ENCODE measurements at regions not wholly inside any gene's neighbourhood (a gene's known extent, or its start where the extent isn't known, plus 50 kb on each side); places are given as distances from the start of the nearest gene placed in this dataset.

GRCh38 chr16:73483934-73484711 is 436.2 kb upstream of the ZFHX3 start:
- Histone ChIP-seq H3K9ac (ENCODE audit: extremely low read depth, low read length, poor library complexity, severe bottlenecking) (no peak overlapping the region), H3K36me3 (ENCODE audit: control insufficient read depth, insufficient read depth, low read length) (no peaks in the 10 kb centered on the region), H3K9me3 (ENCODE audit: control insufficient read depth, low read length) (no peaks in the 10 kb centered on the region), H3K4me3 (ENCODE audit: low read length) (no peak overlapping the region), H3K27me3 (ENCODE audit: control insufficient read depth, insufficient read depth, low read length, poor library complexity, severe bottlenecking) (peaks cover 3% of the 10 kb centered on the region), H3K27ac (ENCODE audit: low read depth, low read length) (peak overlapping the region; percentile 2), H3K4me1 (ENCODE audit: control insufficient read depth, insufficient read depth, low read length) (no peaks in the 10 kb centered on the region)
- no peaks in the 10 kb centered on the region for H3K9me3 Mint-ChIP-seq
- no peak for DNase-seq
- peaks cover 10% of the 10 kb centered on the region for H3K4me1 Mint-ChIP-seq
- peak; percentile 15 for TF ChIP-seq CTCF (conservative IDR thresholded peaks at IDR 0.05)
- no peak overlapping the region for H3K27ac Mint-ChIP-seq
- peaks cover 46% of the 10 kb centered on the region for H3K27me3 Mint-ChIP-seq (ENCODE audit: insufficient read depth)
- H3K4me3 Mint-ChIP-seq: peak overlapping the region; percentile 40
- WGBS, 2 experiments (ENCODE audit: insufficient coverage in 1 of 2, insufficient read length in 1 of 2): 87% methylated on average over 16 to 17 of the region's 17 CpGs
- no peaks in the 10 kb centered on the region for H3K36me3 Mint-ChIP-seq (ENCODE audit: low read depth)

GRCh38 chr16:73483076-73483791 is 435.3 kb upstream of the ZFHX3 start:
- H3K27ac Mint-ChIP-seq: no peak overlapping the region
- no peak overlapping the region for H3K4me3 ChIP-seq (ENCODE audit: low read length)
- H3K9me3 Mint-ChIP-seq: no peaks in the 10 kb centered on the region
- peak; percentile 82 for DNase-seq
- H3K36me3 Mint-ChIP-seq (ENCODE audit: low read depth): no peaks in the 10 kb centered on the region
- peaks cover 10% of the 10 kb centered on the region for H3K4me1 Mint-ChIP-seq
- no peaks in the 10 kb centered on the region for H3K4me1 ChIP-seq (ENCODE audit: control insufficient read depth, insufficient read depth, low read length)
- H3K27me3 ChIP-seq (ENCODE audit: control insufficient read depth, insufficient read depth, low read length, poor library complexity, severe bottlenecking): peaks cover 3% of the 10 kb centered on the region
- H3K4me3 Mint-ChIP-seq: peak overlapping the region; percentile 40
- H3K9ac ChIP-seq (ENCODE audit: extremely low read depth, low read length, poor library complexity, severe bottlenecking): no peak overlapping the region
- H3K9me3 ChIP-seq (ENCODE audit: control insufficient read depth, low read length): no peaks in the 10 kb centered on the region
- peaks cover 46% of the 10 kb centered on the region for H3K27me3 Mint-ChIP-seq (ENCODE audit: insufficient read depth)
- no peaks in the 10 kb centered on the region for H3K36me3 ChIP-seq (ENCODE audit: control insufficient read depth, insufficient read depth, low read length)
- no peak for TF ChIP-seq CTCF (conservative IDR thresholded peaks at IDR 0.05)
- 67 to 69% methylated on average over 22 to 30 of the region's 30 CpGs for WGBS, 2 experiments (ENCODE audit: insufficient coverage in 1 of 2, insufficient read length in 1 of 2)
- H3K27ac ChIP-seq (ENCODE audit: low read depth, low read length): peak overlapping the region; percentile 63

GRCh38 chr16:73482310-73482709 is 434.4 kb upstream of the ZFHX3 start:
- Histone ChIP-seq H3K9ac (ENCODE audit: extremely low read depth, low read length, poor library complexity, severe bottlenecking) (no peak overlapping the region), H3K36me3 (ENCODE audit: control insufficient read depth, insufficient read depth, low read length) (no peaks in the 10 kb centered on the region), H3K4me3 (ENCODE audit: low read length) (no peak overlapping the region), H3K4me1 (ENCODE audit: control insufficient read depth, insufficient read depth, low read length) (no peaks in the 10 kb centered on the region), H3K27me3 (ENCODE audit: control insufficient read depth, insufficient read depth, low read length, poor library complexity, severe bottlenecking) (peaks cover 3% of the 10 kb centered on the region), H3K27ac (ENCODE audit: low read depth, low read length) (no peak overlapping the region), H3K9me3 (ENCODE audit: control insufficient read depth, low read length) (no peaks in the 10 kb centered on the region)
- no peaks in the 10 kb centered on the region for H3K9me3 Mint-ChIP-seq
- 86 to 100% methylated on average over 1 to 6 of the region's 6 CpGs for WGBS, 2 experiments (ENCODE audit: insufficient coverage in 1 of 2, insufficient read length in 1 of 2)
- no peak overlapping the region for H3K27ac Mint-ChIP-seq
- H3K36me3 Mint-ChIP-seq (ENCODE audit: low read depth): no peaks in the 10 kb centered on the region
- peaks cover 46% of the 10 kb centered on the region for H3K27me3 Mint-ChIP-seq (ENCODE audit: insufficient read depth)
- peaks cover 10% of the 10 kb centered on the region for H3K4me1 Mint-ChIP-seq
- TF ChIP-seq CTCF (conservative IDR thresholded peaks at IDR 0.05): no peak
- no peak for DNase-seq
- no peak overlapping the region for H3K4me3 Mint-ChIP-seq

Data from endodermal cell (in vitro differentiated cells).